ENCODE measurements at regions not wholly inside any gene's neighbourhood (a gene's known extent, or its start where the extent isn't known, plus 50 kb on each side); places are given as distances from the start of the nearest gene placed in this dataset.
A peak's percentile ranks its signal among the peaks of the same experiment; 100 is the strongest.

DNA sequence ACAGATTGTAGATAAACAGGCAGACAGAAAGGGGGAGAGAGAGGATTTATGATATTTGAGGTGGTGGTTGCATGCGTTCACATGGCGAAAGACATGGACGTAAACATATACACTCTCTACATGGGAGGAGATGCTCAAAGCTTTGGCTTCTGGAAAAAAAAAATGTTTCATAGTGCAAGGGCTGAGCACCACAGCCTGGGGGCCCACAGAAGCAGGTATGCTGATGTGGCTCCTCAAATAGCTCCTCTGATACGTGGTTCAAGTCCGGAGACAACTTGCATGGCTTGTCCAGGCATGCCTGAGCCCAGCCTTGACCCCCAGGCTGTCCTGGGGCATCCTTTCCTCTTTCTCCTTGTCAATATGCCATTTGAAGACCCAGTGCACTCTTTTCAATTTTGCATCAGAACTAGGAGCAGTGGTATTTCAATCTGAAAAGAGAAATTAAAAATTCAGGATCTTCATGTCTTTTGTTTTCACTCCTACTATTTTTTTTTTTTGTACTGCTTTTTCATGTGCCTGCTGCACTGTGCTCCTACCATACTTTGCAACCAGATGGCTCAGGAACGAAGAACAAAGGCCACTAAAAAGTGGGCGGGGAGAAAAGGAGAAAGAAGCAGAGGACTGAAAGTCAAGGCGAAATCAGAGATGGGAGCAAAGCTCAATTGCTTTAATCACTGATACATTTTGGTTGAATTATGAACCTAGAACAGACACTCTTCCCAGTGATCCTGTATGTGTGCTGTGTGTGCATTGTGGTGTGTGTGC, 495.7 kb upstream of the TCF4 start:
- DNase-seq (peak in 1 of 4 donors; percentile 15), ATAC-seq (peak; percentile 15)
- Histone ChIP-seq H3K4me3 (no peak overlapping the region), H3K27me3 (no peaks in the 10 kb centered on the region), H3K36me3 (no peaks in the 10 kb centered on the region), H3K9me3 (no peaks in the 10 kb centered on the region), H3K4me1 (peaks cover 0 to 6% of the 10 kb centered on the region in 2 donors), H3K27ac (peak overlapping the region in 1 of 2 donors; percentile 40)
- TF ChIP-seq, protein P1, sequence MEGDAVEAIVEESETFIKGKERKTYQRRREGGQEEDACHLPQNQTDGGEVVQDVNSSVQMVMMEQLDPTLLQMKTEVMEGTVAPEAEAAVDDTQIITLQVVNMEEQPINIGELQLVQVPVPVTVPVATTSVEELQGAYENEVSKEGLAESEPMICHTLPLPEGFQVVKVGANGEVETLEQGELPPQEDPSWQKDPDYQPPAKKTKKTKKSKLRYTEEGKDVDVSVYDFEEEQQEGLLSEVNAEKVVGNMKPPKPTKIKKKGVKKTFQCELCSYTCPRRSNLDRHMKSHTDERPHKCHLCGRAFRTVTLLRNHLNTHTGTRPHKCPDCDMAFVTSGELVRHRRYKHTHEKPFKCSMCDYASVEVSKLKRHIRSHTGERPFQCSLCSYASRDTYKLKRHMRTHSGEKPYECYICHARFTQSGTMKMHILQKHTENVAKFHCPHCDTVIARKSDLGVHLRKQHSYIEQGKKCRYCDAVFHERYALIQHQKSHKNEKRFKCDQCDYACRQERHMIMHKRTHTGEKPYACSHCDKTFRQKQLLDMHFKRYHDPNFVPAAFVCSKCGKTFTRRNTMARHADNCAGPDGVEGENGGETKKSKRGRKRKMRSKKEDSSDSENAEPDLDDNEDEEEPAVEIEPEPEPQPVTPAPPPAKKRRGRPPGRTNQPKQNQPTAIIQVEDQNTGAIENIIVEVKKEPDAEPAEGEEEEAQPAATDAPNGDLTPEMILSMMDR (IDR thresholded peaks at IDR 0.05), result no peak
- intact Hi-C loops (cut with DNase I), result no loop called here

DNA sequence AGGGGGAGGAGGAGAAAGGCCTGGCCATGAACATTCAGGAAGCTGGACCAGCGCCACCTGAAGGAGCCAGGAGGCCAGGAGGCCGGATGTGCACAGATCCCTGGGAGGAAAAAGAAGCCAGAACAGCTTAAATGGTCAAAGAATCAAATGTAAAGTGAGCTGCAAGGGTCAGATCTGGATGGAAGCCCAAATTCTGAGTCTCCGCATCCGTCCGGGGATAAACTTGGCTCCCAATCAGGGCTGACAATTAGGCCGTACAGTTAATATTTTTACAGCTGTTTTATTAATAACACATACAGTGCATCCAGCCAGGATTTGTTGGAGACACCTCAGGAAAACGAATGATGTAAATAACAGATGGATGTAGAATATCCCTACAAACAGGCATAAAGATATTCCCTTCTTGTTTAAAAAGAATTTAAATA, 495.1 kb upstream of the TCF4 start:
- Histone ChIP-seq H3K27me3 (no peaks in the 10 kb centered on the region), H3K36me3 (no peaks in the 10 kb centered on the region), H3K9me3 (no peaks in the 10 kb centered on the region), H3K4me3 (no peak overlapping the region), H3K4me1 (peaks cover 0 to 6% of the 10 kb centered on the region in 2 donors), H3K27ac (peak overlapping the region in 1 of 2 donors; percentile 40)
- TF ChIP-seq, protein P1 (IDR thresholded peaks at IDR 0.05), result no peak
- peak; percentile 34 for ATAC-seq
- peak in 3 of 4 donors; percentile 33 to 97 (median 97) for DNase-seq
- intact Hi-C loops (cut with DNase I), result no loop called here

DNA sequence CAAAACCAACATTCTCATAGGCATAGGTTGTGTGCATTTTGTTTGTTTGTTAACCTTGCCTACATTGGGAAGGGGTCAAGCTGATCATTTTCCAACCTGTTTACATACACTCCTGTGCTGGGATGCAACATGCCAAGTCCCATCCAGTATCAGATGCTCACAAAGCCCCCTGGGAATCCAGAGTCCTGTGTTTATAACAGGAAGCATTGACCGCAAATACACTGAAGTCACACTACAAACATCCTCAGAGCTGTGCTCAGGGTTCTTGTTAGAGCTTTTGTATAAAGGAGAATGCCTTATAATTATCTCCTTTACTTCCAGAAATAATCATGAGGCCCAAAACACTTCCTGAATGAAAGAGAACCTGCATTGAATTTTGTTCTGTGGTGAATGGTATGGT, 488.7 kb upstream of the TCF4 start:
- Histone ChIP-seq H3K4me1 (no peaks in the 10 kb centered on the region), H3K4me3 (no peak overlapping the region), H3K27ac (no peak overlapping the region), H3K36me3 (no peaks in the 10 kb centered on the region), H3K27me3 (no peaks in the 10 kb centered on the region), H3K9me3 (peaks cover 0 to 3% of the 10 kb centered on the region in 2 donors)
- intact Hi-C loops (cut with DNase I), result no loop called here
- ATAC-seq (no peak), DNase-seq (no peak)
- TF ChIP-seq, protein P1 (IDR thresholded peaks at IDR 0.05), result no peak

DNA sequence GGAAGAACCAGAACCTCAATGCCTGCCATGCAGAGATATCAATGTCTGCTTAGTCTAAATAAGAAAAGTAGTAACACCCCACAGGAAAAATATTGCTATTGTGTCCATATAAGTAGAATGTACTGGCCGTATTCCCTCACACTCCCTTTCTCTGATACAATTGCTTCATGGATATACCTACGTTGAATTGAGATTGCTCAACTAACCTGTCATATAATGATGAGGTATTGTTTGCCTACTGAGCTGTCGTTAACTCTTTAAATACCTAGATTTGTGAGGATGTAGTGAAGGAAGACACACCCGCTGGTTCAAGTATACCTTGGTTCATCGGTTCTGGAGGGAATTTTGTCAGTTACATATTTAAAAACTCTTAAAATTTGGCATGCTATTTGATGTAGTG, 480.7 kb upstream of the TCF4 start:
- Histone ChIP-seq H3K27me3 (no peaks in the 10 kb centered on the region), H3K9me3 (peaks cover 0 to 5% of the 10 kb centered on the region in 2 donors), H3K4me1 (no peaks in the 10 kb centered on the region), H3K4me3 (no peak overlapping the region), H3K36me3 (no peaks in the 10 kb centered on the region), H3K27ac (no peak overlapping the region)
- ATAC-seq, result no peak
- intact Hi-C loops (cut with DNase I), result no loop called here
- DNase-seq, result no peak
- TF ChIP-seq, protein P1 (IDR thresholded peaks at IDR 0.05), result no peak

DNA sequence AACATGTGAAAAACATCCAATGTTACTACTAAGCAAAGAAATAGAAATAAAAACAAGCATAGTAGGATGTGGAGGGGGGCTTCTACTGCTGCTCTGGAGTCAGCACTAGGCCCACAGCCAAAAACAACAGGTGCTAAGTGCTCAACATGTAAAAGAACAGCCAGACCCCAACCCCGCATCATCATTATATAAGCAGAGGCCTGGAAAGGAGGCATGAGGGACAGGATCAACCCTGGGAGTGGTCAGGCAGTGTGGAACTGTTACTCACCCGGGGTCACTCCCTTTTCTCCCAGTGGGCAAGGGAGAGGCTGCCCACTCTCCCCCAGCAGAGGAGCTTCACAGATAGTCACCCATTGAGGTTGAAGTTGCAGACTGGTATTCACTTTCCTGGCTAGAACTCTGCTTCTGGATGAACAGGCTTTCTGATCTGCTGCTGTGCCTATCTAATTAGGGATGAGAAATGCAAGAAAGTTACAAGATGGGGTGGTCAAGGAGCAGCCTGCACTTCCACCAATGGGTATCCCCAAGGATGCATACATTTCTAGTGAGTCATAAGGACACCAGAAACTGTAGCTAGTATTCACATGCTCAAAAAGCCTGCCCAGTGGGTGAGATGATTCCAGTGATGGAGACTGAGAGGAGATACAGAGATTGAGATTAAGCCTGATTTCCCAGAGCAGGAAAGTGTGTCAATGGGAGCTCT, 480.1 kb upstream of the TCF4 start:
- Histone ChIP-seq H3K36me3 (no peaks in the 10 kb centered on the region), H3K27me3 (no peaks in the 10 kb centered on the region), H3K27ac (no peak overlapping the region), H3K4me1 (no peaks in the 10 kb centered on the region), H3K9me3 (peaks cover 0 to 5% of the 10 kb centered on the region in 2 donors), H3K4me3 (no peak overlapping the region)
- DNase-seq (no peak), ATAC-seq (no peak)
- TF ChIP-seq, protein P1 (IDR thresholded peaks at IDR 0.05), result no peak
- intact Hi-C loops (cut with DNase I), result no loop called here
